ENCODE measurements at regions not wholly inside any gene's neighbourhood (a gene's known extent, or its start where the extent isn't known, plus 50 kb on each side); places are given as distances from the start of the nearest gene placed in this dataset.

DNA sequence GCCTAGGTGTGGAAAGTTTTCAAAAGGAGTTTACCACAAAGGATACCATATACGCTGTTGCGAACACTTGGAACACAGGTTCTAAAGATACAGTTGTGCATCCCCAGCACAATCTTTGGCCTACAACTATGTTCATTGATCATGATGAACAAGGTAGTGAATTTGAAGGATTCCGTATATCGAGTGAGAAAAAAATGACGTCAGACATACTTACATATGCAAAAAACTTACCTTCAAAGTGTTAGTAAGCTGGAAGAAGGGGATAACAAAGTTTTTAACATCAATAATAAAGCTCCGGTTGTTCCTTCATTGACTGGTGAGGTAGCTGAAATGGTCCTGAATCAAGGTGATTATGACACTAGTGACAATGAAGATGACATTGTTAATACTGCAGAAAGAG lies 133.9 kb upstream of the PDE3A start:
- ATAC-seq, result no peak
- TF ChIP-seq ZNF565 (CRISPR knock-in tag; conservative IDR thresholded peaks at IDR 0.05; ENCODE audit: low read depth) (no peak), ZNF70 (CRISPR knock-in tag; IDR thresholded peaks at IDR 0.05) (no peak), ARNTL (CRISPR knock-in tag; IDR thresholded peaks at IDR 0.05; ENCODE audit: borderline replicate concordance, low read depth) (no peak), ZFP3 (CRISPR knock-in tag; IDR thresholded peaks at IDR 0.05) (no peak), SNAI2 (CRISPR knock-in tag; IDR thresholded peaks at IDR 0.05) (no peak), ZC3H10 (CRISPR knock-in tag; IDR thresholded peaks at IDR 0.05) (no peak), OSR1 (CRISPR knock-in tag; IDR thresholded peaks at IDR 0.05) (no peak), ZNF8 (CRISPR knock-in tag; IDR thresholded peaks at IDR 0.05) (no peak), GLIS3 (CRISPR knock-in tag; IDR thresholded peaks at IDR 0.05) (no peak), ESRRG (CRISPR knock-in tag; IDR thresholded peaks at IDR 0.05) (no peak)
- TF ChIP-seq, protein P1, sequence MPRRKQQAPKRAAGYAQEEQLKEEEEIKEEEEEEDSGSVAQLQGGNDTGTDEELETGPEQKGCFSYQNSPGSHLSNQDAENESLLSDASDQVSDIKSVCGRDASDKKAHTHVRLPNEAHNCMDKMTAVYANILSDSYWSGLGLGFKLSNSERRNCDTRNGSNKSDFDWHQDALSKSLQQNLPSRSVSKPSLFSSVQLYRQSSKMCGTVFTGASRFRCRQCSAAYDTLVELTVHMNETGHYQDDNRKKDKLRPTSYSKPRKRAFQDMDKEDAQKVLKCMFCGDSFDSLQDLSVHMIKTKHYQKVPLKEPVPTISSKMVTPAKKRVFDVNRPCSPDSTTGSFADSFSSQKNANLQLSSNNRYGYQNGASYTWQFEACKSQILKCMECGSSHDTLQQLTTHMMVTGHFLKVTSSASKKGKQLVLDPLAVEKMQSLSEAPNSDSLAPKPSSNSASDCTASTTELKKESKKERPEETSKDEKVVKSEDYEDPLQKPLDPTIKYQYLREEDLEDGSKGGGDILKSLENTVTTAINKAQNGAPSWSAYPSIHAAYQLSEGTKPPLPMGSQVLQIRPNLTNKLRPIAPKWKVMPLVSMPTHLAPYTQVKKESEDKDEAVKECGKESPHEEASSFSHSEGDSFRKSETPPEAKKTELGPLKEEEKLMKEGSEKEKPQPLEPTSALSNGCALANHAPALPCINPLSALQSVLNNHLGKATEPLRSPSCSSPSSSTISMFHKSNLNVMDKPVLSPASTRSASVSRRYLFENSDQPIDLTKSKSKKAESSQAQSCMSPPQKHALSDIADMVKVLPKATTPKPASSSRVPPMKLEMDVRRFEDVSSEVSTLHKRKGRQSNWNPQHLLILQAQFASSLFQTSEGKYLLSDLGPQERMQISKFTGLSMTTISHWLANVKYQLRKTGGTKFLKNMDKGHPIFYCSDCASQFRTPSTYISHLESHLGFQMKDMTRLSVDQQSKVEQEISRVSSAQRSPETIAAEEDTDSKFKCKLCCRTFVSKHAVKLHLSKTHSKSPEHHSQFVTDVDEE (CRISPR knock-in tag; IDR thresholded peaks at IDR 0.05), result no peak
- TF ChIP-seq, protein P2, sequence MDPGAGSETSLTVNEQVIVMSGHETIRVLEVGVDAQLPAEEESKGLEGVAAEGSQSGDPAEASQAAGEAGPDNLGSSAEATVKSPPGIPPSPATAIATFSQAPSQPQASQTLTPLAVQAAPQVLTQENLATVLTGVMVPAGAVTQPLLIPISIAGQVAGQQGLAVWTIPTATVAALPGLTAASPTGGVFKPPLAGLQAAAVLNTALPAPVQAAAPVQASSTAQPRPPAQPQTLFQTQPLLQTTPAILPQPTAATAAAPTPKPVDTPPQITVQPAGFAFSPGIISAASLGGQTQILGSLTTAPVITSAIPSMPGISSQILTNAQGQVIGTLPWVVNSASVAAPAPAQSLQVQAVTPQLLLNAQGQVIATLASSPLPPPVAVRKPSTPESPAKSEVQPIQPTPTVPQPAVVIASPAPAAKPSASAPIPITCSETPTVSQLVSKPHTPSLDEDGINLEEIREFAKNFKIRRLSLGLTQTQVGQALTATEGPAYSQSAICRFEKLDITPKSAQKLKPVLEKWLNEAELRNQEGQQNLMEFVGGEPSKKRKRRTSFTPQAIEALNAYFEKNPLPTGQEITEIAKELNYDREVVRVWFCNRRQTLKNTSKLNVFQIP (CRISPR knock-in tag; IDR thresholded peaks at IDR 0.05; ENCODE audit: borderline replicate concordance, low read depth), result no peak

DNA sequence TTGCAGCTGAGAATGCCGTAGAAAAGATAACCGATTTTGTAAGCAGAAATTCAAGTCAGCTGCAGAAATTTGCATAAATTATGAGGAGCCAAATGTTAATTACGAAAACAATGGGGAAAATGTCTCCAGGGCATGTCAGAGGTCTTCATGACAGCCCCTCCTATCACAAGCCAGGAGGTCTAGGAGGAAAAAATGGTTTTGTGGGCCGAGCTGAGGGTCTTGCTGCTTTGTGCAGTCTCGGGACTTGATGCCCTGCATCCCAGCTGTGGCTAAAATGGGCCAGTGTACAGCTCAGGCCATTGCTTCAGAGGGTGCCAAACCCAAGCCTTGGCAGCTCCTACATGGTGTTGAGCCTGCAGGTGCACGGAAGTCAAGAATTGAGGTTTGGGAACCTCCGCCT lies 131.2 kb upstream of the PDE3A start:
- TF ChIP-seq, protein P3, sequence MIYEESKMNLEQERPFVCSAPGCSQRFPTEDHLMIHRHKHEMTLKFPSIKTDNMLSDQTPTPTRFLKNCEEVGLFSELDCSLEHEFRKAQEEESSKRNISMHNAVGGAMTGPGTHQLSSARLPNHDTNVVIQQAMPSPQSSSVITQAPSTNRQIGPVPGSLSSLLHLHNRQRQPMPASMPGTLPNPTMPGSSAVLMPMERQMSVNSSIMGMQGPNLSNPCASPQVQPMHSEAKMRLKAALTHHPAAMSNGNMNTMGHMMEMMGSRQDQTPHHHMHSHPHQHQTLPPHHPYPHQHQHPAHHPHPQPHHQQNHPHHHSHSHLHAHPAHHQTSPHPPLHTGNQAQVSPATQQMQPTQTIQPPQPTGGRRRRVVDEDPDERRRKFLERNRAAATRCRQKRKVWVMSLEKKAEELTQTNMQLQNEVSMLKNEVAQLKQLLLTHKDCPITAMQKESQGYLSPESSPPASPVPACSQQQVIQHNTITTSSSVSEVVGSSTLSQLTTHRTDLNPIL (CRISPR knock-in tag; IDR thresholded peaks at IDR 0.05; ENCODE audit: low read depth), result no peak
- TF ChIP-seq ZNF565 (CRISPR knock-in tag; conservative IDR thresholded peaks at IDR 0.05; ENCODE audit: low read depth) (no peak), ZC3H10 (CRISPR knock-in tag; IDR thresholded peaks at IDR 0.05) (no peak), GLIS3 (CRISPR knock-in tag; IDR thresholded peaks at IDR 0.05) (no peak), ISL1 (CRISPR knock-in tag; IDR thresholded peaks at IDR 0.05) (no peak), ZNF70 (CRISPR knock-in tag; IDR thresholded peaks at IDR 0.05) (no peak), TCF4 (CRISPR knock-in tag; IDR thresholded peaks at IDR 0.05; ENCODE audit: borderline replicate concordance) (no peak), ARNTL (CRISPR knock-in tag; IDR thresholded peaks at IDR 0.05; ENCODE audit: borderline replicate concordance, low read depth) (no peak), ESRRG (CRISPR knock-in tag; IDR thresholded peaks at IDR 0.05) (no peak), OSR1 (CRISPR knock-in tag; IDR thresholded peaks at IDR 0.05) (no peak), TOX (CRISPR knock-in tag; IDR thresholded peaks at IDR 0.05; ENCODE audit: borderline replicate concordance) (no peak), ZFP3 (CRISPR knock-in tag; IDR thresholded peaks at IDR 0.05) (no peak)
- TF ChIP-seq, protein P4, sequence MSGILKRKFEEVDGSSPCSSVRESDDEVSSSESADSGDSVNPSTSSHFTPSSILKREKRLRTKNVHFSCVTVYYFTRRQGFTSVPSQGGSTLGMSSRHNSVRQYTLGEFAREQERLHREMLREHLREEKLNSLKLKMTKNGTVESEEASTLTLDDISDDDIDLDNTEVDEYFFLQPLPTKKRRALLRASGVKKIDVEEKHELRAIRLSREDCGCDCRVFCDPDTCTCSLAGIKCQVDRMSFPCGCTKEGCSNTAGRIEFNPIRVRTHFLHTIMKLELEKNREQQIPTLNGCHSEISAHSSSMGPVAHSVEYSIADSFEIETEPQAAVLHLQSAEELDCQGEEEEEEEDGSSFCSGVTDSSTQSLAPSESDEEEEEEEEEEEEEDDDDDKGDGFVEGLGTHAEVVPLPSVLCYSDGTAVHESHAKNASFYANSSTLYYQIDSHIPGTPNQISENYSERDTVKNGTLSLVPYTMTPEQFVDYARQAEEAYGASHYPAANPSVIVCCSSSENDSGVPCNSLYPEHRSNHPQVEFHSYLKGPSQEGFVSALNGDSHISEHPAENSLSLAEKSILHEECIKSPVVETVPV (CRISPR knock-in tag; IDR thresholded peaks at IDR 0.05), result no peak
- no peak for ATAC-seq

DNA sequence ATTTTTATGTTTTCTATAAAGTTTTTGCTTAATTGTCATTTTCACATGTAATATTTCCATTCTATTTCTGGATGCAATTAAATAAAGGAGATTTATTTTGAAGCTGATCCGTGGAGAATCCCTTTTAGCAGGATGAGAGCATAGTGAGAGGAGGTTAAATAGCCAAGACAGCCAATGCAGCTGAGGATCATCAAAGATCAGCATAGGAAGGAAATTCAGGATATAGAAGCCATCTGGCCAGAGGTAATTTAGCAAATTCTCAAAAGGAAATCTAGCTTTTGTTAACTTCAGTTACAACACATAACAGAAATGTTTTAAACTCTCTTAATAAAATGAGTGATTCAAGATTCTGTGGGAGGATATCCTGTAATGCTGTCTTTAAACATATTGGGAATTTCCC lies 122.8 kb upstream of the PDE3A start:
- no peak for ATAC-seq
- TF ChIP-seq, protein P5, sequence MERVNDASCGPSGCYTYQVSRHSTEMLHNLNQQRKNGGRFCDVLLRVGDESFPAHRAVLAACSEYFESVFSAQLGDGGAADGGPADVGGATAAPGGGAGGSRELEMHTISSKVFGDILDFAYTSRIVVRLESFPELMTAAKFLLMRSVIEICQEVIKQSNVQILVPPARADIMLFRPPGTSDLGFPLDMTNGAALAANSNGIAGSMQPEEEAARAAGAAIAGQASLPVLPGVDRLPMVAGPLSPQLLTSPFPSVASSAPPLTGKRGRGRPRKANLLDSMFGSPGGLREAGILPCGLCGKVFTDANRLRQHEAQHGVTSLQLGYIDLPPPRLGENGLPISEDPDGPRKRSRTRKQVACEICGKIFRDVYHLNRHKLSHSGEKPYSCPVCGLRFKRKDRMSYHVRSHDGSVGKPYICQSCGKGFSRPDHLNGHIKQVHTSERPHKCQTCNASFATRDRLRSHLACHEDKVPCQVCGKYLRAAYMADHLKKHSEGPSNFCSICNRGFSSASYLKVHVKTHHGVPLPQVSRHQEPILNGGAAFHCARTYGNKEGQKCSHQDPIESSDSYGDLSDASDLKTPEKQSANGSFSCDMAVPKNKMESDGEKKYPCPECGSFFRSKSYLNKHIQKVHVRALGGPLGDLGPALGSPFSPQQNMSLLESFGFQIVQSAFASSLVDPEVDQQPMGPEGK (CRISPR knock-in tag; IDR thresholded peaks at IDR 0.05; ENCODE audit: borderline replicate concordance), result no peak
- TF ChIP-seq PPARA (CRISPR knock-in tag; IDR thresholded peaks at IDR 0.05; ENCODE audit: borderline replicate concordance) (no peak), ISL1 (CRISPR knock-in tag; IDR thresholded peaks at IDR 0.05) (no peak), ESRRG (CRISPR knock-in tag; IDR thresholded peaks at IDR 0.05) (no peak)
- TF ChIP-seq, protein P3 (CRISPR knock-in tag; IDR thresholded peaks at IDR 0.05; ENCODE audit: low read depth), result no peak

Data from SK-N-SH treated with all-trans-retinoic acid at 6 μM for 48 hours (cell line).